ENCODE measurements at regions not wholly inside any gene's neighbourhood (a gene's known extent, or its start where the extent isn't known, plus 50 kb on each side); places are given as distances from the start of the nearest gene placed in this dataset.

GRCh38 chr10:64477791-64478190 lies 956.6 kb downstream of the REEP3 start:
- Histone ChIP-seq H3K27ac (ENCODE audit: low read length) (no peak overlapping the region), H2AFZ (ENCODE audit: low read depth, low read length) (no peak overlapping the region), H3K4me3 (ENCODE audit: low read length) (no peak overlapping the region), H3K9ac (ENCODE audit: low read length) (no peak overlapping the region), H3K4me1 (ENCODE audit: low read length) (no peaks in the 10 kb centered on the region), H3K79me2 (ENCODE audit: low read length) (no peaks in the 10 kb centered on the region), H4K20me1 (ENCODE audit: insufficient read depth, low read length) (no peaks in the 10 kb centered on the region), H3K27me3 (ENCODE audit: low read depth, low read length) (no peaks in the 10 kb centered on the region), H3K9me3 (ENCODE audit: insufficient read depth, low read length) (no peaks in the 10 kb centered on the region), H3K4me2 (ENCODE audit: low read length) (no peak overlapping the region), H3K36me3 (replicated peaks; ENCODE audit: low read depth, low read length) (no peaks in the 10 kb centered on the region)
- TF ChIP-seq CTCF (IDR thresholded peaks at IDR 0.05; ENCODE audit: low read depth, low read length) (no peak), EZH2phosphoT487 (IDR thresholded peaks at IDR 0.05; ENCODE audit: low read depth) (no peak)

- H3K79me2 ChIP-seq (ENCODE audit: low read length): no peaks in the 10 kb centered on the region
- H3K4me3 ChIP-seq (ENCODE audit: low read length): no peak overlapping the region
- TF ChIP-seq CTCF (IDR thresholded peaks at IDR 0.05; ENCODE audit: low read depth, low read length): no peak
- TF ChIP-seq EZH2phosphoT487 (IDR thresholded peaks at IDR 0.05; ENCODE audit: low read depth): no peak
- no peaks in the 10 kb centered on the region for H3K36me3 ChIP-seq (replicated peaks; ENCODE audit: low read depth, low read length)
- no peak overlapping the region for H3K9ac ChIP-seq (ENCODE audit: low read length)
- H3K4me2 ChIP-seq (ENCODE audit: low read length): no peak overlapping the region
- H3K27ac ChIP-seq (ENCODE audit: low read length): no peak overlapping the region
- no peaks in the 10 kb centered on the region for H3K4me1 ChIP-seq (ENCODE audit: low read length)
- no peaks in the 10 kb centered on the region for H3K27me3 ChIP-seq (ENCODE audit: low read depth, low read length)
- H4K20me1 ChIP-seq (ENCODE audit: insufficient read depth, low read length): no peaks in the 10 kb centered on the region
- H3K9me3 ChIP-seq (ENCODE audit: insufficient read depth, low read length): no peaks in the 10 kb centered on the region
- H2AFZ ChIP-seq (ENCODE audit: low read depth, low read length): no peak overlapping the region
Measured at GRCh38 chr10:64484811-64485330, 963.7 kb downstream of the REEP3 start.

- TF ChIP-seq CTCF (IDR thresholded peaks at IDR 0.05; ENCODE audit: low read depth, low read length): no peak
- TF ChIP-seq EZH2phosphoT487 (IDR thresholded peaks at IDR 0.05; ENCODE audit: low read depth): no peak
- H3K4me1 ChIP-seq (ENCODE audit: low read length): no peaks in the 10 kb centered on the region
- no peaks in the 10 kb centered on the region for H4K20me1 ChIP-seq (ENCODE audit: insufficient read depth, low read length)
Measured at GRCh38 chr10:64486149-64486548, 964.9 kb downstream of the REEP3 start.

GRCh38 chr10:64486901-64487300 lies 965.7 kb downstream of the REEP3 start:
- TF ChIP-seq EZH2phosphoT487 (IDR thresholded peaks at IDR 0.05; ENCODE audit: low read depth) (no peak), CTCF (IDR thresholded peaks at IDR 0.05; ENCODE audit: low read depth, low read length) (no peak)
- Histone ChIP-seq H3K4me2 (ENCODE audit: low read length) (no peak overlapping the region), H2AFZ (ENCODE audit: low read depth, low read length) (no peak overlapping the region), H3K79me2 (ENCODE audit: low read length) (no peaks in the 10 kb centered on the region), H3K36me3 (replicated peaks; ENCODE audit: low read depth, low read length) (no peaks in the 10 kb centered on the region), H4K20me1 (ENCODE audit: insufficient read depth, low read length) (no peaks in the 10 kb centered on the region), H3K4me3 (ENCODE audit: low read length) (no peak overlapping the region), H3K27me3 (ENCODE audit: low read depth, low read length) (no peaks in the 10 kb centered on the region), H3K9ac (ENCODE audit: low read length) (no peak overlapping the region), H3K27ac (ENCODE audit: low read length) (no peak overlapping the region), H3K4me1 (ENCODE audit: low read length) (no peaks in the 10 kb centered on the region), H3K9me3 (ENCODE audit: insufficient read depth, low read length) (no peaks in the 10 kb centered on the region)

More at GRCh38 chr10:64486149-64486548, 964.9 kb downstream of the REEP3 start:
- Histone ChIP-seq H3K4me3 (ENCODE audit: low read length) (no peak overlapping the region), H3K36me3 (replicated peaks; ENCODE audit: low read depth, low read length) (no peaks in the 10 kb centered on the region), H2AFZ (ENCODE audit: low read depth, low read length) (no peak overlapping the region), H3K27me3 (ENCODE audit: low read depth, low read length) (no peaks in the 10 kb centered on the region), H3K4me2 (ENCODE audit: low read length) (no peak overlapping the region), H3K9me3 (ENCODE audit: insufficient read depth, low read length) (no peaks in the 10 kb centered on the region), H3K79me2 (ENCODE audit: low read length) (no peaks in the 10 kb centered on the region), H3K27ac (ENCODE audit: low read length) (no peak overlapping the region), H3K9ac (ENCODE audit: low read length) (no peak overlapping the region)
